C4-2B (cell line): ENCODE measurements at regions not wholly inside any gene's neighbourhood (a gene's known extent, or its start where the extent isn't known, plus 50 kb on each side); places are given as distances from the start of the nearest gene placed in this dataset.

Experiments
- CTCF ChIP-seq: fragments of 450-650 bp; conservative IDR thresholded peaks from 2 replicates; pipeline ENCODE4 v1.5.1; 2017; ENCODE audit warnings: mild to moderate bottlenecking
- ZFX ChIP-seq: fragments of 450-650 bp; IDR thresholded peaks from 2 replicates; pipeline ENCODE4 v1.6.1; 2017

DNA sequence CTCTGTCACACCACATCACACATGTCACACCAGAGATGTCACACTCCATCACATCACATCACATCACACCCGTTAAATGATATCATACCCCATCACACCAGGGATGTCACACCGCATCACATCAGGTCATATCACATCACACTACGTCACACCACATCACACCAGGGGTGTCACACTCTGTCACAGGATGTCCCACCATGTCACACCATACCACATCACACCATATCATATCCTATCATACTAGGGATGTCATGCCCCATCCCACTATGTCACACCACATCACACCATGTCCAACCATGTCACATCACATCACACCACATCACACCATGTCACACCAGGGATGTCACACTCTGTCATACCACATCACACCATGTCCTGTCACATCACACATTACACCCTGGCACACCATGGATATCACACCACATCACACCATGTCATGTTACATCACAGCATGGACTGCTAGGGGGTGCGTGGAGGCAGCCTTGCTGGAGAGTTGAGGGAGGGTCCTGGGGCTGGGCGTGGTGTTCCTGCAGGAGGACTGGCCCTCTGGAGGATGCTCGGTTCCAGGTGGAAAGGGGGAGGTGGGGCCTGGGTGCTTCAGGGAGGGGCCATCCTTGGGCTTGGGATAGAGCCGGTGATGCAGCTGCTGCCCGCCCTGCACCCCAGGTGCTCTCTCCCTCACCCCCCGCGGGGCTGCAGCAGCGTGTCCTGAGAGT lies 134.6 kb downstream of the TMEM121 start:
- TF ChIP-seq ZFX (no peak), CTCF (no peak)
